ENCODE measurements at regions not wholly inside any gene's neighbourhood (a gene's known extent, or its start where the extent isn't known, plus 50 kb on each side); places are given as distances from the start of the nearest gene placed in this dataset.
"Not testable (repeated sequence)": the region's sequence is repeated elsewhere in the genome, so short reads cannot be mapped to it uniquely, and the experiment has no call there.

DNA sequence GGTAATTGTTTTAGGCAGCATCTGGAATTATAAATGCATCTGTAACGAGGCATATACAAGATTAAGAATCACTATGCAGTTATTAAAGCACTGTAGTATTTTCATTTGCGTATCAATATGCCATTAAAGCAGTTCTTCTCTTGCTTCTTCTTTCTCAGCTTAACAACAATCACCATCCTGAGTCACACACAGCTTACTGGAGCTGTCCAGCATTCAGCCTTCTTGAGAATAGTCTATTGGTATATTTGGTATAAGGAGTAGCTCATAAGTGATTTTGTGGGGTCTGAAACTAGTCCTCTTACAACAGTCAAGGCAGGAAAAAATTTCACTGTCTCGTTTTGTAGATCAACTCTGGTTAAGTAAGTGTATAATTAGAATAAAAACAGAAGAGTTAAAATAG lies 523.0 kb upstream of the FOXG1 start:
- ATAC-seq = no peak

DNA sequence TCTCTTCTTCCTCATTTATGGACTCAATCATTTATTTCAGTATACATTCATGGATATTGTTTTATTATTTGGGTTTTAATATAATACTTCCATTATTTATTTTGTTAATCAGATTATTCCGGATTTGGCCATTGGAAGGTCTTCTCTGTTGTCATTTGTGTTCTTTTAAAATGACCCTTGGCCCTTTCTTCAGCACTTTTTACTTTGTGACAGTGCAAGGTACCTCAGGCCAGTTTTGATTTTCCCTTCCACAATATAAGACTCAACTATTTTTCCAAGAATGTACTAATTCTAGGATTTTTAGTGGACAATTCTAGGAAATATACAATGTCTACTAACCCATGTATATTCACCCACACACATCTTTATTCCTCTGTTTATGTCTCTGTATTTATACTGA lies 521.4 kb upstream of the FOXG1 start:
- no peak for ATAC-seq
- DNase-seq = no peak

More for the DNA sequence above, 523.0 kb upstream of the FOXG1 start:
- no peak for DNase-seq

DNA sequence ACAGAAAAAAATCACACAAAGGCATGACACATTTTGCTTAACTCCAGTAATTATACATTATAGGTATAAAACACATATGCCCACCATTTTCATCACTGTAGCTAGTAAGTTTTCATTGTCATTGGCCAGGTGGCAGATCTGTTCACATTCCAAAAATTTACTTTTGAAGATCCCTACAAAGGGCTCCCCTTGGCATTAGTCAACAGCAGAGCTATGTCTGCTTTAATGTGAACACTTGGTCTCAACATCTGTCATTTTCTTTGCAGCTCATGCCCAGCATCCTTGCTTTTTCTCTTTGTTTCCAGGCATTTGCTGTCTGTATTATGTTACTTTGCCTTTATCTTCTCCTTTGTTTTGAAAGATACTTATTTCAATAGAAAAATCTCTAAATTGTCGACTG lies 519.1 kb upstream of the FOXG1 start:
- no peak for ATAC-seq
- DNase-seq = no peak

DNA sequence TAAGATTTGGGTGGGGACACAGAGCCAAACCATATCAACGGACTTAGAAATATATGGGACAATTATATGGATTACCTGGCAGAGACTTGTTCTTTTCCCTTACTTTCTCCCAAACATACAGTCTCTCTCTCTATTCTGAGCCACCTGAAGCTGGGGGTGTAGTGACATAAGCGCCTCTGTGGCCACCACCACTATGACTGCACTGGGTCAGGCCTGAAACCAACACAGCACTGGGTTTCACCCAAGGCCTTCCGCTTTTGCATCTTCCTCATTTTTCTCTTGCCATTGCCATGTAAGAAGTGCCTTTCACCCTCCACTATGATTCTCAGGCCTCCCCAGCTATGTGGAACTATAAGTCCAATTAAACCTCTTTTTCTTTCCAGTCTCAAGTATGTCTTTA lies 514.5 kb upstream of the FOXG1 start:
- DNase-seq, ATAC-seq: not testable (repeated sequence)

DNA sequence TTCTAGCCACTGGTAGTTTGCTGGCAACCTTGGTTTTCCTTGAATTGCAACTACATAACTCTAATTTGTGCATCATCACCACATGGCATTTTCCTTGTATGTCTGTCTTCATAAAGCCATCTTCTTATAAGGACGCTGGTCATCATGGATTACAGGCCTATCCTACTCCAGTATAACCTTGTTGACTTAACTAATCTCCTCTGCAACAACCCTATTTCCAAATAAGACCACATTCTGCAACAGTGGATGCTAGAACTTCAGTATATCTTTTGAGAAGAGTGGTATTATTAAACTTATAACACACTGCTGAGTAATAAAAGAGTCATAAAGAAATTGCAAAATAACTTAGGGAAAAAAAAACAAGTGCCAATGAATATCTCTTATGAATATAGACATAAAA lies 511.8 kb upstream of the FOXG1 start:
- no peak for DNase-seq
- ATAC-seq = no peak

DNA sequence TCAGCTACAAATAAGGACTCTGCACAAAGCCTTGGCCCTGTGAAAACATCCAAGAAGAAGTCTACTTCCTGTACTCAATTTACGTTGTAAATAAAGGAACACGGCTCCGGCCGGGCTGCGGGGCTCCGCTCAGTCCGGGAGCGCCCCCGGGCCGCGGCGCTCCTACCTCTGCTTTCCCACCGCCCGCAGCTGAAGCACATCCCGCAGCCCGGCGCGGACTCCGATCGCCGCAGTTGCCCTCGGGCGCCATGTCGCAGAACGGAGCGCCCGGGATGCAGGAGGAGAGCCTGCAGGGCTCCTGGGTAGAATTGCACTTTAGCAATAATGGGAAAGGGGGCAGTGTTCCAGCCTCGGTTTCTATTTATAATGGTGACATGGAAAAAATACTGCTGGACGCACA lies 502.3 kb upstream of the FOXG1 start:
- no peak for DNase-seq
- ATAC-seq = no peak

DNA sequence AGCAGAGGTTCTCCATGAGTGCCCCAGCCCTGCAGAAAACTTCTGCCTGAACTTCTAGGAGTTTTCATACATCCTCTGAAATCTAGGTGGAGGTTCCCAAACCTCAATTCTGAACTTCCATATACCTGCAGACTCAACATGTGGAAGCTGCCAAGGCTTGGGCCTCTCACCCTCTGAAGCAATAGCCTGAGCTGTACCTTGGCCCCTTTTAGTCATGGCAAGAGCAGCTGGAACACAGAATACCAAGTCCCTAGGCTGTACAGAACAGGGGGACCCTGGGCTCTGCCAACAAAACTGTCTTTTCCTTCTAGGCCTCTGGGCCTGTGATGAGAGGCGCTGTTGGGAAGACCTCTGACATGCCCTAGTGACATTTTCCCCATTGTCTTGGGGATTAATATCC lies 494.3 kb upstream of the FOXG1 start:
- ATAC-seq = no peak
- no peak for DNase-seq

DNA sequence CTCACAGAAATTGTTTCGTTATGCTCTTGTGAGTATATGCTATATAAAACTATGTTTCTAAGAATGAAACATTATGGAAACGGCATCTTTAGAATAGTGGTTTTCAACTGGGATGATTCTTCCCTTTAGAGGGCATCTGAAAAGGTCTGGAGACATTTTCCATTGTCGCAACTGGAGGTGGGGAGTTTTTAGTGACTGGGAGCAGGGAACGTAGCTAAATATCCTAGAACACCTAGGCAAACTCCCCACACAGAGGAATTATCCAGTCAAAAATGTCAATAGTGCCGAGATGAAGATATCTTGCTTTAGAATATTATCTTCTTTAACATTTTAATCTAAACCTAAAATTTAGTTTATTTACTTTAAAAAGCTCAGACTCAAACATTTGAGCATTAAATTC lies 486.1 kb upstream of the FOXG1 start:
- DNase-seq (no peak), ATAC-seq (no peak)

DNA sequence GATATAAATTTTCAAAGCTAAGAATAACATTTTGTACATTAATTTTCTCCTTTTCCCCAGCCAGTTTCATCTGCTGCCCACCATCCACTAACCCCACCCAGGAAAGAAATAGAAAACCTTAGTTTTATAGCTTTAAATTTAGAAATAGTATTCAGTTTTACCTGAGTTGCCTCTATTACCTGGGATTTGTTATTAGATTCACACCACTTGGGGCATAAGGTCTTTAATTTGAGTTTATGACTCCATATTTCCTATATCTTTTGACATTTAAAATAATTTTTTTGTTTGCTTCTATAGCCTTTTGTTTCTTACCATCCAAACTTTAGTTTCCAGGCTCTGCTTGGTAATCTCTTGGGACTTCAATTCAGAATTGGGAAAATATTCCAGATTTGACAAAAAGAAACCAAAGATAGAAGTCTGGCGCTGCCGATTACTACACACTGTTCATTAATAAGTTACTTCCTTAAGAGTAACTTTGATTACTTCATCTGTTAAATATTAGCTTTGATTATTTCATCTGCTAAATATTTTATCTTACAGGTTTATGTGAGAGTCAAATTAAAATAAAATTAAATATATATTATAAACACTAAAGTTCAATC lies 485.5 kb upstream of the FOXG1 start:
- no peak for DNase-seq

DNA sequence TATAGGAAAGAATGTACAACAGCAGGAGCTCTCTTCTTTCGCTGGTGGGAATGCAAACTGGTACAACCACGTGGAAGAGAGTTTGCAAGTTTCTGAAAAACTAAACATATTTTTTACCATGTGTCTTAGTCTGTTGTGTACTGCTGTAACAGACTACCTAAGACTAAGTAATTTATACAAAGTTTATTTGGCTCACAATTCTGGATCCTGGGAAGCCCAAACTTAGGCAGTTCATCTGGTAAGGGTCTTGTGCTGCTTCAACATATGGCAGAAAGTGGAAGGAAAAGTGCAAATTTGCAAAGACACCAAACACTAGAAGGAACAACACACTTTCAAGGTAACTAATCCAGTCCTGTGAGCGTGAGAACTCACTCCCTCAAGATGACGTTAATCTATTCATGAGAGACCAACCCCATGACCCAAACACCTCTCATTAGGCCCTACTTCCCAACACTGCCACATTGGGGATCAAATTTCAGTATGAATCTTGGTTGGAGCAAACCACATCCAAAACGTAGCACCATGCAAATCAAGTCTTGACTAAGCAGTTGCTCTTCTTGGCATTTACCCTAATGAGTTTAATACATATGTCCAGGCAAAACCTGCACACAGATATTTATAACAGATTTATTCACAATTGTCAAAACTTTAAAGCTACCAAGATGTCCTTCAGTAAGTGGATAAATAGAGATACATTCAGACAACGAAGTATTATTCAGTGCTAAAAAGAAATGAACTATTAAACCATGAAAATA lies 481.9 kb upstream of the FOXG1 start:
- ATAC-seq = no peak
- DNase-seq = no peak

More for the DNA sequence above, 485.5 kb upstream of the FOXG1 start:
- ATAC-seq = no peak

DNA sequence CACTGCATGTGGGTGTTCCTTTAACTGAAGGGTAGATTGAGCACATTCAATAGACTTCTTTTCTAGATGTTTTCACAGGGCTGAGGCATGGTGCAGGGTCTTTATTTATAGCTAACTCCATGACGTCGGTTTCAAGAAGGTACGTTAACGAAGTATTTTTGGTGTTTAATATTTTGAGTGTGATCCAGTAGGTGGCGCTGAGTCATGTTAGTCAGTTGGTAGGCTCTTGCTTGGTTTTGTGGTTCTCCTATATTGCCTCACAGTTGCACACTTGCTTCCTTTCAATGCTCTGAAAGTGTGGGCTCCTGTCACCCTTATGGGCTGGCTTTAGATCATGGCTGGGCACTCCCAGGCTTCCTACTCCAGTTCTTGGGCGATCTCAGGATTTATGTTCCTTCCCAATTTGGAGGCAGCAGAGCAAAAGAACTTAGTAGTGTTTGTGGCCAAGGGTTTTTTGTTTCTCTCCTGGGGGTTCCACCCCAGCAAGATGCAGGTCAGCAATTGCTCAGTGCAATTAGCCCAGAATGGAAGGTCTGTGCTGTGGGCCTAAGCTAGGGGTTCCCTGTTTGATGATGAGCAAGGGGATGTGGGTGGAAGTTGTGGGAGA lies 471.6 kb upstream of the FOXG1 start:
- ATAC-seq = no peak
- no peak for DNase-seq

DNA sequence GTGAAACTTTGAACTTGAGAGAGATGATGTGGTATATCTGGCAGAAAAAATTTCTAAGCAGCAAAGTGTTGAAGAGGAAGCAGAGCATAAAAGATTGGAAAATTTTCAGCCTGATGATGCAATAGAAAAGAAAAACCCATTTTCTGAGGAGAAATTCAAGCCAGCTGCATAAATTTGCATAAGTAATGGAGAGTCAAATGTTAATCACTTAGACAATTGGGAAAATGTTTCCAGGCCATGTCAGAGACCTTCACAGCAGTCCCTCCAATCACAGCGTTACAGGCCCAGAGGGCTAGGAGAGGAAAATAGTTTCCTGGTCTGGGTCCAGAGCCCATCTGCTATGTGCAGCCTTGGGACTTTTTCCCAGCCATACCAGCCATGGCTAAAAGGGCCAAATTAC lies 469.0 kb upstream of the FOXG1 start:
- ATAC-seq (no peak), DNase-seq (no peak)

DNA sequence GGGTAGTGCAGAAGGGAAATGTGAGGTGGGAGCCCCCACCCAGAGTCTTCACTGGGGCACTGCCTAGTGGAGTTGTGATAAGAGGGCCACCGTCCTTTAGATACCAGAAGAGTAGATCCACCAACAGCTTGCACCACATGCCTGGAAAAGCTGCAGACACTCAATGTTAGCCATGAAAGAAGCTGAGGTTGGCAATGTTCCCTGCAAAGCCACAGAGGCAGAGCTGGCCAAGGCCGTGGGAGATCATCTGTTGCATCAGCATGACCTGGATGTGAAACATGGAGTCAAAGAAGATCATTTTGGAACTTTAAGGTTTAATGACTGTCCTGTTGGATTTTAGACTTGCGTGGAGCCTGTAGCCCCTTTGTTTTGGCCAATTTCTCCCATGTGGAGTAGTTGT lies 468.4 kb upstream of the FOXG1 start:
- DNase-seq = no peak
- no peak for ATAC-seq

DNA sequence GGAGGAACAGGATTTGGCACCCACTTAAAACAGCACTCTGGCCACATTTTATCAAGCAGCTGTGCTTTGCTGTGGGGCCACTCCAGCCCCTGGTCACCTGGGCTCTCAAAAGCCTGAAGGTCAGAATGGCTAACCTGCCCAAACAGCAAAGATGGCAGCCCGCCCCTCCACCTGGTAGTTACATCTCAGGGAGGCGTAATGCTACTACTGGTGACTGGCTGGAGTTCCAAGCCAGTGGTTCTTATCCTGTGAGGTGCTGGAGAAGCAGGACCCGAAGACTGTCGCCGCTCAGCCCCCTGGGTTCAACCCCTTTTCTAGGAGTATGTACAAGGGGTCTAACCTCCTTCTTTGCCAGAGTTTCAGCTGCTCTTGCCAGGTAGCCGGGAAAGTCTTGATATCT lies 467.4 kb upstream of the FOXG1 start:
- DNase-seq (no peak), ATAC-seq (no peak)

DNA sequence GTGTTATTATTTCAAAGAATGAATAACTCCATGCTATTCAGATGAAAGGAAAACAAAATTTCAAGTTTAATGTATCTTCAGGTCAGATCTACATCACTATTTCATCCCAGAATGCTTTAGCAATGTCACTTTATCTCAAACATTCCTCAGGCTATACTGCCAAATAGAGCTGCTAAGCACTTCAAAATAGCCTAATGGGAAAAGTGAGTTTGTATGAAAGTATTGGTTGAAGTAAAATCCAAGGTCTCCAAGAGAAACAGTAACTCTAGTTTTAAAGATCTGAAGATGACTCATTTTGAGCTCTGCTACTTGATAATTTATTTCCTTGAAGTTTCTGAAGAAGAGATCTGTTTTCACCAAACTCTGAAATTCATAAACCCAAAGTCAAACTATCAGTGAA lies 466.2 kb upstream of the FOXG1 start:
- ATAC-seq (no peak), DNase-seq (no peak)

DNA sequence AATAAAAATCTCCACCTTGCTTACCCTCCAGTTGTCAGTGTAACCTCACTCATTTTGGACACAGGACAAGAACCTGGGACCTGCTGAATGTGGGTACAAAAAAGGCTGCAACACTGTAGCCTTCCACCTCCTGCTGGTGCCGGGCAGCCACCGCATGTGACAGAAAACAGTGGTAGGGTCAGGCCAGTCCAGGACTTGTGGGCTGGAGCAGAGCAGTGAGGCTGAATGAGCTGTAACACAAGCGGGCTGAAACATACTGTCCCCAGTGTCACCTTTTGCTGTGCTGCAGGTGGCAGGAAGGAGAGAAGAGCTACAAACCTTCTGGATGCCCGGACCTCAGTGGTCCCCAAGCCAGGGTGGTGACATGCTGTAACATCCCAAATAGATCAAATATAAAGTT lies 465.4 kb upstream of the FOXG1 start:
- no peak for ATAC-seq
- no peak for DNase-seq

DNA sequence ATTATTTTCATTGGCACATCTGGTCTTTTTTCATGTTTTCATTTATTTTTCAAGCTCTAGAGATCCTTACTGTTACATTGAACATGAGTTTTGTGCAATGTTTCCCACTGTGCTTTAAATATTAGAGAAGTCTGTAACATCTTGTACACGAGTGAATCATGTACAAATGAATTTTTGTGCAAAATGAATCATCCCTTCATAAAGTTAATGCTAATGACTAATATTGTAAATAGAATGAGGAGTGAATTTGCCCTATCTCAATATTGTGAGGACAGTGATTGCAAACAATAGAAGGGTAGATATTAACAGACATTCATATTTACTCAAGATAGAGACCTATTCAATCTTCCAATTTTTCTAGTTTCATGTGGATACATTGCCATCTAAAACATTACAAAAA lies 463.3 kb upstream of the FOXG1 start:
- no peak for DNase-seq
- no peak for ATAC-seq

DNA sequence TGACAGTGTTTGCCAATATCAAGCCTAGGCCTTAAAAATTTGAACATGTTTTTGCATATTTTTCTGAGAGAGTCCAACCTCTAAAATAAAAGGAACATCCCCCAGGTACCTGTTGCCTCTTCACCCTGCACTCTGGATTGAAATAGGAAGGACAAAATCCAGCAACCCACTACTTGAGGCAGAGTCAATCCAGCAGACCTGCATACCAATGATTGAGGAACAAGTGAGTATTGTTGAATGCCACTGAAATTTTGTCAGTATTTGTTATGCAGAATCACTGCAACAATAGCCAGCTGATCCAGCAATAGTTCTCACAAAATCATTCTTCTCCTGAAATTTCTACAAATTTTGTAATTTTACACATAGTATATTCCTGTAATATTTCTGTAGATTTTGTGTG lies 460.6 kb upstream of the FOXG1 start:
- ATAC-seq = no peak
- DNase-seq = no peak

DNA sequence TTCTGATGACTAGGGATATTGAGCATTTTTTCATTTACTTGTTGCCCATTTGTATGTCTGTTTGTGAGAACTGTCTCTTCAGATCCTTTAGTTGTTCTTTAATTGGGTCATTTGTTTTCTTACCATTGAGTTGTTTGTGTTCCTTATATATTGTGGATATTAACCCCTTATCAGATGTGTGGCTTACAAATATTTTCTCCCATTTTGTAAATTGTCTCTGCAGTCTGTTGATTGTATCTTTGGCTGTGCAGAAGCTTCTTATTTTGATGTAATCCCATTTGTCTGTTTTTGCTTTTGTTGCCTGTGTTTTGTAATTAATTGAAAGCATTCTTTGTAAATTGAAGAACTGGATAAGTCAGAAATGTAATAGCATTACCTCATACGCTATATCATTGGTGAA lies 459.1 kb upstream of the FOXG1 start:
- DNase-seq (no peak), ATAC-seq (no peak)

DNA sequence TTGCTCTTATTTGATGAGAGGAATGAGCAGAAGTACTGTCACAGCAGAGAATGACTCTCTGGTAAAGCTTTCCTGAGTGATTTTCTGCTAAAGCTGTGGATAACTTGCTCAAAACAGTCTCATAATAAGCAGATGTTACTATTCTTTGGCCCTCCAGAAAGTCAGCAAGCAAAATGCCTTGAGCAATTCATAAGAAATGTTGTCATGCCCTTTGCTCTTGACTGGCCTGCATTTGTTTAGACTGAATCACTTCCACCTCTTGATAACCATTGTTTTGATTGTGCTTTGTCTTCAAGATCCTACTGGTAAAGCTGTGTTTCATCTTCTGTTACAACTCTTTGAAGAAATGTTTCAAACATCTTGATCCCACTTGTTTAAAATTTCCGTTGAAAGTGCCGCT lies 457.9 kb upstream of the FOXG1 start:
- DNase-seq = no peak
- no peak for ATAC-seq

DNA sequence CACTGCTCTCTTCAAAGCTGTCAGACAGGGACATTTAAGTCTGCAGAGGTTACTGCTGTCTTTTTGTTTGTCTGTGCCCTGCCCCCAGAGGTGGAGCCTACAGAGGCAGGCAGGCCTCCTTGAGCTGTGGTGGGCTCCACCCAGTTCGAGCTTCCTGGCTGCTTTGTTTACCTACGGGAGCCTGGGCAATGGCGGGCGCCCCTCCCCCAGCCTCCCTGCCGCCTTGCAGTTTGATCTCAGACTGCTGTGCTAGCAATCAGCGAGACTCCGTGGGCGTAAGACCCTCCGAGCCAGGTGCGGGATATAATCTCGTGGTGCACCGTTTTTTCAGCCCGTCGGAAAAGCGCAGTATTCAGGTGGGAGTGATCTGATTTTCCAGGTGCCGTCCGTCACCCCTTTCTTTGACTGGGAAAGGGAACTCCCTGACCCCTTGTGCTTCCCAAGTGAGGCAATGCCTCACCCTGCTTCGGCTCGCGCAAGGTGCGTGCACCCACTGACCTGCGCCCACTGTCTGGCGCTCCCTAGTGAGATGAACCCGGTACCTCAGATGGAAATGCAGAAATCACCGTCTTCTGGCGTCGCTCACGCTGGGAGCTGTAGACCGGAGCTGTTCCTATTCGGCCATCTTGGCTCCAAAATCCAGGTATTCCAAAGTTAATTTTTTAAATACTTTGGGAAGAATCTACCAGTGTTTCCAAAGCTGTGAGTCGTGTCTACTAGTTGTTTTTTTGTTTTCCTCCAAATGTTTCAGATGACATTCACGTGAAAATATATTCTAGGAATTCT lies 448.5 kb upstream of the FOXG1 start:
- ATAC-seq, DNase-seq: not testable (repeated sequence)

DNA sequence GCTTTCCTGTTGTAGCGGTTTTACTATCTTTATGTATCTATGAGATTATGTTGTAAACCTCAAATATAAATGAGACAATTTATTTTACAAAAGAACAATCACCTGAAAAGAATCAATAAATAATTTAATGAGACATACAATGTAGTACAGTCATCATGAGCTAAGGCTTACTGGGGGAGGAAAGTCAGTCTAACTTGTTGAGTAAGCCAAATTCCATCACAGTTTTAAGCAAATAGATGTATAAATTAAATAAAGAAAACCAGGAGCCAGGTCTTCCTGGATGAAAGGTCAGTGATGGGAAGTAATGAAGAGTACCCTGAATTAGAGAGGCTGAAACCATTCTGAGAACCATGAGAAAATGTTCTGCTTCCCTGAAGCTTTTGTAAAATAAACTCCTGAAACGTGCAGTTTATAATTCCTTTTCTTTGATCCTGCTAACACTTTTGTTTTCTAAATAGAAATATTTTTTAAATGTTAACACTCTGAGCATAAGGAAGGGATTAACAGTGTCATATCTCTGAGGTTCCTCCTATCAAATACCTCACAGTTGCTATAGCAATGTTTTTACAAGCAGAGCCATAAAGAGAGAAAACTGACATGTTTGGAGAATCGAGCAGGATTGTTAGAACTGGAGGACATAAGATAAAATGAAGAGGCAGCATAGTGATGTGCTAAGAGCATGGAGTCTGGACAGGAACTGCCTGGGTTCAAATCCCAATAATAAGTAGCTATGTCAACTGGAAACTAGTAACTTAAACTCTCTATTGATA lies 444.9 kb upstream of the FOXG1 start:
- DNase-seq = no peak
- ATAC-seq = no peak
